H1 (cell line): ENCODE measurements at regions not wholly inside any gene's neighbourhood (a gene's known extent, or its start where the extent isn't known, plus 50 kb on each side); places are given as distances from the start of the nearest gene placed in this dataset.
"Not testable (repeated sequence)": the region's sequence is repeated elsewhere in the genome, so short reads cannot be mapped to it uniquely, and the experiment has no call there.

Source experiments
- CTCF ChIA-PET: fragments of 300-600 bp; sonication (Branson Sonifier 250); formaldehyde crosslinking; loops from one replicate; lab custom pipeline; 2021; ENCODE audit not compliant: partially characterized antibody; lab: Charles Lee
- POLR2A ChIA-PET: fragments of 300-600 bp; sonication (Branson Sonifier 250); formaldehyde crosslinking; loops from one replicate; lab custom pipeline; 2021; ENCODE audit warnings: inconsistent platforms; ENCODE audit not compliant: partially characterized antibody; lab: Charles Lee
- DNase-seq, 2 experiments: peaks; one replicate each; pipeline versions ENCODE4 v3.0.0 to v3.0.0-alpha.2; 2010 to 2022; ENCODE audit warnings: low spot score in 2 of 2, low read depth in 1 of 2, mixed read lengths in 1 of 2
- FAIRE-seq: peaks from 2 replicates; lab custom pipeline; 2011; peaks lifted over from hg19 to GRCh38; lab: Jason Lieb, UNC
- H2AFZ ChIP-seq: 2 replicates; pipeline ENCODE4 v1.8.1; 2012; ENCODE audit warnings: low read length, inconsistent platforms
- H2AK5ac ChIP-seq: 2 replicates; pipeline ENCODE4 v1.6.1; 2013; ENCODE audit warnings: low read depth, low read length
- H2BK120ac ChIP-seq: replicated peaks from 2 replicates; pipeline ENCODE3; 2013; ENCODE audit warnings: low read depth, low read length, inconsistent platforms
- H2BK12ac ChIP-seq: 2 replicates; pipeline ENCODE4 v1.6.1; 2013; ENCODE audit warnings: low read depth, low read length
- H2BK15ac ChIP-seq: 2 replicates; pipeline ENCODE4 v1.6.1; 2013; ENCODE audit warnings: low read length
- H2BK20ac ChIP-seq: 2 replicates; pipeline ENCODE4 v1.6.1; 2013; ENCODE audit warnings: low read length
- H2BK5ac ChIP-seq: 2 replicates; pipeline ENCODE4 v1.6.1; 2013; ENCODE audit warnings: low read depth, low read length
- H3K14ac ChIP-seq: 2 replicates; pipeline ENCODE4 v1.6.1; 2013; ENCODE audit warnings: inconsistent platforms; ENCODE audit not compliant: insufficient read length
- H3K18ac ChIP-seq: 2 replicates; pipeline ENCODE4 v1.6.1; 2013; ENCODE audit warnings: low read length; ENCODE audit errors: extremely low read depth
- H3K23ac ChIP-seq: 2 replicates; pipeline ENCODE4 v1.6.1; 2013; ENCODE audit warnings: inconsistent platforms; ENCODE audit not compliant: insufficient read length
- H3K23me2 ChIP-seq: 2 replicates; pipeline ENCODE4 v1.6.1; 2013; ENCODE audit warnings: low read depth, low read length
- H3K27ac ChIP-seq: 2 replicates; pipeline ENCODE4 v1.6.1; 2011; ENCODE audit warnings: low read depth, low read length, inconsistent platforms
- H3K27me3 ChIP-seq, 4 experiments: replicated peaks in 1 of 4; 1 replicate in 1 of 4; 2 replicates in 3 of 4; pipeline versions ENCODE4 v1.6.1 to v1.8.1; 2011 to 2013; ENCODE audit warnings: low read length in 3 of 4, mild to moderate bottlenecking in 3 of 4, inconsistent platforms in 2 of 4, mixed read lengths in 2 of 4, moderate library complexity in 1 of 4; ENCODE audit not compliant: control insufficient read depth in 3 of 4, insufficient read depth in 3 of 4; ENCODE audit errors: extremely low read depth in 1 of 4
- H3K36me3 ChIP-seq, 4 experiments: 2 replicates each; pipeline versions ENCODE4 v1.6.1 to v1.8.1; 2011 to 2013; ENCODE audit warnings: mild to moderate bottlenecking in 4 of 4, low read length in 3 of 4, moderate library complexity in 2 of 4, control low read depth in 1 of 4, inconsistent platforms in 1 of 4; ENCODE audit not compliant: insufficient read depth in 4 of 4, control insufficient read depth in 2 of 4
- H3K4ac ChIP-seq: replicated peaks from 2 replicates; pipeline ENCODE3; 2013; ENCODE audit warnings: low read length, low read depth, mixed read lengths, inconsistent platforms; ENCODE audit not compliant: insufficient read length
- H3K4me1 ChIP-seq, 4 experiments: replicated peaks in 1 of 4; 1 replicate in 1 of 4; 2 replicates in 3 of 4; pipeline versions ENCODE4 v1.6.1 to v1.8.1; 2011 to 2013; ENCODE audit warnings: low read length in 3 of 4, inconsistent platforms in 2 of 4, mixed read lengths in 1 of 4; ENCODE audit not compliant: insufficient read depth in 4 of 4, control insufficient read depth in 3 of 4
- H3K4me2 ChIP-seq, 2 experiments: 2 replicates each; pipeline versions ENCODE4 v1.6.1 to v1.8.1; 2011 to 2013; ENCODE audit warnings: low read depth in 2 of 2, low read length in 2 of 2, control low read depth in 1 of 2, inconsistent platforms in 1 of 2, mild to moderate bottlenecking in 1 of 2; ENCODE audit not compliant: insufficient read depth in 1 of 2
- H3K4me3 ChIP-seq, 4 experiments: fragments of 200-600, 300-600 bp in 1 of 4; sonication (generic), shearing (Covaris generic), sonication (Bioruptor Twin) in 1 of 4; 2 replicates each; pipeline versions ENCODE4 v1.5.1 to v1.8.1; 2011 to 2016; ENCODE audit warnings: low read length in 4 of 4, low read depth in 3 of 4, control low read depth in 2 of 4, inconsistent platforms in 2 of 4, mild to moderate bottlenecking in 2 of 4, mixed read lengths in 1 of 4, moderate library complexity in 1 of 4; ENCODE audit not compliant: insufficient read depth in 2 of 4; ENCODE audit errors: extremely low read depth in 1 of 4
- H3K56ac ChIP-seq: replicated peaks from 2 replicates; pipeline ENCODE3; 2013; ENCODE audit warnings: low read depth, mild to moderate bottlenecking, mixed read lengths, low read length, inconsistent platforms; ENCODE audit not compliant: insufficient read length
- H3K79me1 ChIP-seq: 2 replicates; pipeline ENCODE4 v1.6.1; 2013; ENCODE audit warnings: low read depth, low read length, control low read depth
- H3K79me2 ChIP-seq, 2 experiments: 2 replicates each; pipeline versions ENCODE4 v1.6.1 to v1.8.1; 2012 to 2013; ENCODE audit warnings: low read length in 2 of 2, mild to moderate bottlenecking in 2 of 2, inconsistent platforms in 1 of 2; ENCODE audit not compliant: insufficient read depth in 2 of 2, control insufficient read depth in 1 of 2
- H3K9ac ChIP-seq, 4 experiments: replicated peaks in 1 of 4; 1 replicate in 1 of 4; 2 replicates in 3 of 4; pipeline versions ENCODE4 v1.6.1 to v1.8.1; 2011 to 2013; ENCODE audit warnings: low read depth in 3 of 4, low read length in 3 of 4, control low read depth in 2 of 4, mild to moderate bottlenecking in 2 of 4, moderate library complexity in 2 of 4, inconsistent platforms in 1 of 4; ENCODE audit errors: extremely low read depth in 1 of 4
- H3K9me3 ChIP-seq, 2 experiments: 2 replicates each; pipeline versions ENCODE4 v1.6.1 to v1.8.1; 2012 to 2013; ENCODE audit warnings: mild to moderate bottlenecking in 2 of 2, moderate library complexity in 2 of 2, control low read depth in 1 of 2, inconsistent platforms in 1 of 2, low read depth in 1 of 2, low read length in 1 of 2, mixed read lengths in 1 of 2; ENCODE audit not compliant: insufficient read depth in 2 of 2
- H4K20me1 ChIP-seq, 2 experiments: replicated peaks in 1 of 2; 2 replicates each; pipeline versions ENCODE3 to v1.8.1; 2011 to 2013; ENCODE audit warnings: inconsistent platforms in 2 of 2, low read length in 2 of 2, mild to moderate bottlenecking in 1 of 2; ENCODE audit not compliant: insufficient read depth in 2 of 2, control insufficient read depth in 1 of 2
- H4K5ac ChIP-seq: 2 replicates; pipeline ENCODE4 v1.6.1; 2013; ENCODE audit warnings: low read length, low read depth, mixed read lengths, inconsistent platforms; ENCODE audit not compliant: insufficient read length
- H4K8ac ChIP-seq: 2 replicates; pipeline ENCODE4 v1.8.0; 2013; ENCODE audit warnings: mild to moderate bottlenecking, moderate library complexity, low read length, inconsistent platforms; ENCODE audit not compliant: insufficient read depth; ENCODE audit errors: extremely low read depth
- H4K91ac ChIP-seq: replicated peaks from 2 replicates; pipeline ENCODE3; 2013; ENCODE audit warnings: low read length, mixed read lengths, inconsistent platforms; ENCODE audit not compliant: insufficient read length
- WGBS, 2 experiments: shearing (Covaris generic) in 1 of 2; methylation state at CpG; one replicate each; pipeline versions ENCODE4 v1.1.6 to v1.1.7; 2013 to 2015; ENCODE audit warnings: low lambda C conversion rate in 2 of 2, mixed read lengths in 2 of 2, inconsistent platforms in 1 of 2, low coverage in 1 of 2, missing lambda C conversion rate in 1 of 2; ENCODE audit not compliant: insufficient replicate concordance in 2 of 2, insufficient coverage in 1 of 2, insufficient read length in 1 of 2; ENCODE audit errors: extremely low coverage in 1 of 2, missing lambda C conversion rate in 1 of 2; 5-methylcytosine and 5-hydroxymethylcytosine counted together

DNA sequence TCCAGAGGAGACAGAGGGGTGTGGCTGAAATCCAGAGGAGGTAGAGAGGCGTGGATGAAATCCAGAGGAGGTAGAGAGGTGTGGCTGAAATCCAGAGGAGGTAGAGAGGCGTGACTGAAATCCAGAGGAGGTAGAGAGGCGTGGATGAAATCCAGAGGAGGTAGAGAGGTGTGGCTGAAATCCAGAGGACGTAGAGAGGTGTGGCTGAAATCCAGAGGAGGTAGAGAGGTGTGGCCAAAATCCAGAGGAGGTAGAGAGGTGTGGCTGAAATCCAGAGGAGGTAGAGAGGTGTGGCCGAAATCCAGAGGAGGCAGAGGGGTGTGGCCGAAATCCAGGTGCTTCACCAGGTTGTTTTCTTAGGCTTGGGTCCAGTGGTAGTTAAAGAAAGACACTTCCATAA lies 58.7 kb upstream of the EPHB3 start:
- H4K8ac ChIP-seq, H3K18ac ChIP-seq, H2AFZ ChIP-seq, H2BK12ac ChIP-seq, H3K79me2 ChIP-seq, FAIRE-seq, H3K9me3 ChIP-seq, H3K23ac ChIP-seq, H3K4me2 ChIP-seq, H2BK5ac ChIP-seq, H2AK5ac ChIP-seq, H3K36me3 ChIP-seq, H4K20me1 ChIP-seq, H3K27me3 ChIP-seq, H2BK20ac ChIP-seq, H2BK120ac ChIP-seq, H3K23me2 ChIP-seq, H2BK15ac ChIP-seq, H4K5ac ChIP-seq, H3K4me1 ChIP-seq, H3K56ac ChIP-seq, H4K91ac ChIP-seq, H3K27ac ChIP-seq, DNase-seq, H3K4ac ChIP-seq, POLR2A ChIA-PET, H3K14ac ChIP-seq, H3K79me1 ChIP-seq, H3K4me3 ChIP-seq, H3K9ac ChIP-seq: not testable (repeated sequence)
- 60% methylated on average over 6 of the region's 6 CpGs; no CpG with 5 or more reads in 1 of the 2 experiments for WGBS, 2 experiments
- CTCF ChIA-PET = interaction anchor here (2.8 kb wide), 1 partner anchor 12 kb away, joined by 17 read pairs; no protein-coding TSS in a partner anchor
